NCI-H2081 (cell line): ENCODE measurements at regions not wholly inside any gene's neighbourhood (a gene's known extent, or its start where the extent isn't known, plus 50 kb on each side); places are given as distances from the start of the nearest gene placed in this dataset.

Source experiments
- DNase-seq, 2 experiments: peaks; one replicate each; lab custom pipeline; 2025; lab: John Stamatoyannopoulos, UW

- DNase-seq = no peak
Observed at GRCh38 chr2:128473175-128474035, 154.7 kb upstream of the HS6ST1 start.

- no peak for DNase-seq
Observed at GRCh38 chr2:128474036-128474955, 155.6 kb upstream of the HS6ST1 start.

DNA sequence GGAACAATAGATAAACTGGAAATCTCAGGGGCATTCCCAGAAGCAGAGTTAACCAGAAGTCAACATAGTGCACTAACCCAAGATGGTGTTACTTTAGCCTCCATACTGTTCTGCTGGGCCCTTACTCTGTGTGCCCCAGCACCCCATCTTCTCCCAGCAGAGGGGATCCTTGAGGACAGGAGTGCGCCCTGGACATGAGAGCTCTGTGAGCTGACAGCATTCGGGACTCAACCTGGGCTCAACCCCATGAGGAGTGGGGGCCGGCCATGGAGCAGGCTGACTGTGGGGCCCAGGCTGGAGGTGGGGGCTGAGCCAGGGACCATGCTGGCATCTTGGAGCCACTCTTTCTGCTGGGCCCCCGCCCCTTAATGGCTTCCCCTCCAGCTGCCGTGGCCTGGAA is 156.3 kb upstream of the HS6ST1 start:
- no peak for DNase-seq

DNA sequence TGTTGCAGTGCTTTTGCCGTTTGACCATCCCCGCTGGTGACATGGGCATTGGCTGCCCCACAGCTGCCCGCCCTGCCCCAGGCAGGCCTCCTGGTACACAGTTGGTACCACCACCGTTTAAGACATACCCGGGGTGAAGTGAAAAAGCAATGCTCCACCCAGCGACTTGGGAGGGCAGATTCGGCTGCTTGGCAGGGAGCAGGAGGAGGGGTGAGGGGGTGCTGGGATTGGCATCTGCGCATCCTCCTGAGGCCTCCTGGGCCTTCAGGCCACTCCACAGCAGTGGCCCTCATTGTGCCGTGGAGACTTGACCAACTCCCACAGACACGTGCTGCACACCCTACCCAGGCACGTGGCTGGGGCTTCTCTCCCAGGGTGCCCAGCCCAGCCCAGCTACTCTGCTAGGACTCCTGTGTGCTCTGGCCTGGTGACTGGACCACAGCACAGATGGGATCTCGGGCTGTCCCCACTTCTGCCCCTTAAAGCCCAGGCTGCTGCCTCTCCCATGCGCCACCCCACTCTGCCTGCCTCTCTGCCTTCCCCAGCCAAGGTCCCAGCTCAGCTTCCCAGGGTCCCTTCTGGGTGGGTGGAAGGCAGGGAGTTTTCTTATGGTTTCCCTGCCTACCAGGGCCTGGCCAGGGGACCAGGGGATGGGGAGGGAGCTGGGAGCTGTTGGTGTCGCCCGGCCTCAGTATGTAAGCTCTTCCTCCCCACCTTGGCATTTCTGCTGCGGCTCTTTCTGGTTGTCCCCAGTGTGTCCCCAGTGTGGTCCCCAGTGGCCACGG is 157.0 kb upstream of the HS6ST1 start:
- DNase-seq = no peak

DNA sequence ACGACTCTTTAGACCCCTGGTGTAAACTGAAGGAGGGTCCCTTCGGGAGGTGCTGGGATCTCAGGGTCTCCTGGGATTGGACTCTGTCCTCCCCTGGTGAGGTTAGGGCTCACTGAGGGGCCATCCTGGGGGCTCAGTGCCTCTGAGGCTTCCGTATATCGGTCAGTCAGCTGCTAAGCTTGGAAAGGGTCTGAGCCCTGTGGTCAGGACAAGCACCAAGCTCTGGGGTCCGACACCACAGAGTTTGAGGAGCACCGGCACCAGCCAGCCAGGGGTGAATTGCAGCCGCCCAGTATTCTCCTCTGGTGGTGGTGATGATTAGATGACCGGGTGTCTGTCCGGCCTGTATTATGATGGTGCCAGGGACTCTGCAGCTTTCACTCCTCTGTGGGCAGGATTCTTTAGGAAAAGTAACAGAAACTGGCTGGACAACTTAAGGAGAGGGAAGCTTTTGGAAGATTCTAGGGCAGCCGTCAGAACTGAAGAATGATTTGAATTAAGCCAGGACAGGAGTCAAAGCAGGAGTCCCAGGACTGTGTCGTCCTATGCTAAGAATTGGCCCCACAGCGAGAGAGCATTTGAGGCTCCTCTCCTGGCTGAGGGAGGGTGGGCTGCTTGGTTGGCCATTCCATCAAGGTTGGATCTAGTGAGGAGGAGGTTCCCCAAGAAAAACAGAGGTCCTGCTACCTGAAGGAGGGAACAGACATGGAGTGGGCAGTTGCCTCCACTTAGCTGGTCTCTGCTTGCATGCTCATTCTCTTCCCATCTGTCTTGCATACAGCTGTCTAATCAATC is 158.6 kb upstream of the HS6ST1 start:
- DNase-seq = no peak

DNA sequence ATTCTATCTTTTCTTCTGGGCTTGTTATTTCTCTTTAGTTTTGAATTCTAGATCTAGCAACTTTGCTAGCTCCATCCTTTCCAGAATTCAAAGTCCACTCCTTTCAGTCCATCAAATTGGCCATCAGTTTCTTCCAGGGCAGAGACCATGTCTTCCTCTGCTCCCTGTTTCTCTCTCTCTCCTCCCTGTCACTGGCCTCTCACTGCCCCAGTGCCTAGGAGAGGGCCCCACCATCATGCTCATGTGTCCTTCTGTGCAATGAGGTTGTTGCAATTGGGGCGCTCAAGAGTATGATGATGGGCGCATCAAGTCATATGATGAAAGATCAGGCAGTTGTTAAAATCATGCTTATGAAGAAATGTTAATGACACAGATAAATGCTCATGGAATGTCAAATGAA is 159.2 kb upstream of the HS6ST1 start:
- no peak for DNase-seq

DNA sequence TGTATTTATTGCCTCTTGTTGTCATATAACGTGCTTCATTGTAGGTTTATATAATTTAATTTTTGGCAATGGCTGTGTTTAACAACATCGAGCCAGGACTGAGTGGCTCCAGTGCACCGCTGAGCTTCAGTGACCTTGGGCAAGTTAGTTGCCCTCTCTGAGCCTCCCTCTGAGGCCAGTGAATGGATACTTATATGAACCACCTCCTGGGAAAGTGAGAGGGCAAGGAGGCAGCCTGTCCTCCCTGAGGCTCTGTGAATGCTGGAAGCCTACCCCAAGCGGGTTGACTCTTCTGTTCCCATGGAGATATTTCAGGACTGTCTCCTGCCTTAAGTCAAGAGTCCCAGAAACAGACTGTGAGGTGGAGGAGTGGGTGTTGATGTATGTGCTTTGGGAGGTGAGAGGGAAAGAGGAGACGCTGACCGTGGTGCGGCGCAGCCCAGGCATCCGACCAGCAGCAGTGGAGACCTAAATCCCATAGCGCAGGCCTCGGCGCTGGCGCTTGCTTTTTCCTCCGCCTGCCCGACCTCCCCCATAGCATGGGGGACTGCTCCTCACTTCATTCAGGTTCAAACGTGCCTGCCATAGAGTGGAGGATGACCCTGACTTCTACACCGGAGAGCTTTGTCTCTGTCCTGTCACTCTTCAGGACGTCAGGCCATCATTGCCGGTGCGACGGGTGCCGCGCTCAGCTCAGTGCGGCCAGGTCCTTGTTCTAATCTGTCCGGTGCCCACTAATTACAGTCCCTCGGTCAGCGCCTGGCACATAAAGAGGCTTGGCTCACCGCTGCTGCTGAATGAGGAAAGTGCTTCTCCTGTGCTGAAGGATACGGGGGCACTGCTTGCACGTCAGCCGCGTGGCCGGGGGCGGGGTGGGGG is 167.3 kb upstream of the HS6ST1 start:
- DNase-seq = no peak

DNA sequence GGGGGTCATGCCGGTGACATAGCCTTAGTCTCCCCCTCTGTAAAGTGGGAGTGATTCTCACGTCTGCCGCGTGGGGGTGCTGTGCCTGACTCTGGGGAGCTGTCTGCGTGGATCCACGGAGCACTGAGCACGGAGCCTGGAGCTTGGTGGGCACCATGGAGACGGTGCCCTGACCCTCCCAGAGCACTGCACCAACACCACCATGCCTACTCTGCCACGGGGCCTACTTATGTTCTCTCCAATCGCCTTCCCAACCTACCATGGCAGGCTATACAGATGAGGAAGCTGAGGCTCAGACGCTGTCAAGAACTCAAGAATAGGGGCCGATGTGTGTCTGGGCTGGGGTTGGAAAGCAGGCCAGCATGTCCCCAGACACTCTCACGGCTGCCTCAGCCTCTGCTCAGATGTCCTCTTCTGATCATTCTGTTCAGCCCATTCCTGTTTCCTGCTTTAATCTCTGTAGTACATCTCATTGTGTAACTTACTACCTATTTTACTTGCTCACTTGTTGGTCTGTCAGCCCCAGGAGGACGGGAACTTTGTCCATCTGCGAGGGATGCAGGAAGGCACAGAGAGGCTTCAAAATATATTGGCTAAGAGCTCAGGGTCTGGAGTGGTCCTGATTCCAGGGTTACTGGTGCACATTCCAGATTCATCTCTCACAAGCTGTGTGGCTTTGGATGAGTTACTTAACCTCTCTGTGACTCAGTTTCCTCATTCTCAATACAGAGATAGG is 168.1 kb upstream of the HS6ST1 start:
- no peak for DNase-seq

DNA sequence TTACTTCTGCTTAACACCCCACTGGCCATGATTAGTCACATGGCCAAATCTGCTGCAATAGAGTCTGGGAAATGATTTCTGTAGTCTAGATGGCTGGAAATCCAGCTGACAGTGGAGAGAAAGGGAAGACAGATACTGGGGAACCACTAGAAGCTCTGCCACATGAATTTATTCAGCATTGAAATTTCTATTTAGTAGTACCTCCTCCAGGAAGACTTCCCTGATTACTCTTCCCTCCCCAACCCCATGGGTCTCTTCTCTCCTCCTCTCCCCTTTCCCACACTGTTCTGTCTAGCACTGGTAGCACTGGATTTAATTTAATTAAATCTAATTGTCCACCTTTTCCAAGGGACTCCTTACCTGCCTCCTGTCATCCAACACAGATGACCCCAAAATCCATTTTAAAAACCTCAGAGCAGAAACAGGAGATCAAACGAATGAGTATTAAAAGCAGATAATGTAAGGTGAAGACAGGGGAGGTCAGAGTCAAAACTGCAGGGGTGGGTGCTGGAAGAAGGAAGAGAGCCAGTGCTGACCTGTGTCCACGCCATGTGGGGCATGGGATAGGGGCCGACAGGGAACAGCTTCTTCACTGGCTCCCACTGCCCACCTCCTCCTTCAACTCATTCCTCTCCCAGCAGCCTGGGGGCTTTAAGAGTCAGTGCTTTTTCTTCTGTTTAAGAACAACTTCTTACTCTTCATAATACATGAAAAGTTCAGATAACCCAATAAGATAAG is 169.2 kb upstream of the HS6ST1 start:
- no peak for DNase-seq

DNA sequence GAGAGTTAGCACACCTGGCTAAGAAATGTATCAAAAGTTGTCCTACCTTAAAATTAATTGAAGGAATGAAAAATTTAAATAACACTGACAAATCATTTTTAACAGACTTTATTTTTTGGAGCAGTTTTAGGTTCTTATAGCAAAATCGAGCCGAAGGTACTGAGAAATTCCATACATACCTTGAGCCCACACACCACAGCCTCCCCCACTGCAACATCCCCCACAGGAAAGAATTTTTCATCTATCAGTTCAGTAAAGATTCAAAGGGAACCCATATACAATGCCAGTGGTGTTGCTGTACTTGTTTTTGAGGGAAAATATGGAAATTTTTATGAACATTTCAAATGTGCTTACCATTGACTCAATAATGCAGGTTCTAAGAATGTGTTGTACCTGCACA is 169.8 kb upstream of the HS6ST1 start:
- no peak for DNase-seq

- no peak for DNase-seq
Observed at GRCh38 chr2:128489526-128490273, 171.0 kb upstream of the HS6ST1 start.

- DNase-seq = no peak
Observed at GRCh38 chr2:128490321-128490720, 171.7 kb upstream of the HS6ST1 start.

GRCh38 chr2:128490881-128491691 is 172.4 kb upstream of the HS6ST1 start:
- no peak for DNase-seq

GRCh38 chr2:128491692-128492244 is 173.1 kb upstream of the HS6ST1 start:
- DNase-seq = no peak

GRCh38 chr2:128492966-128493811 is 174.5 kb upstream of the HS6ST1 start:
- no peak for DNase-seq

GRCh38 chr2:128493880-128494279 is 175.2 kb upstream of the HS6ST1 start:
- DNase-seq = no peak
